GM12878 (cell line): ENCODE measurements at regions not wholly inside any gene's neighbourhood (a gene's known extent, or its start where the extent isn't known, plus 50 kb on each side); places are given as distances from the start of the nearest gene placed in this dataset.

Experiments used
- ATF2 ChIP-seq: IDR thresholded peaks from 2 replicates; pipeline ENCODE4 v1.6.1; 2012; ENCODE audit warnings: low read length, inconsistent platforms
- CHD4 ChIP-seq: fragments of 200-600 bp; sonication (generic); IDR thresholded peaks from 2 replicates; pipeline ENCODE4 v1.6.1; 2016; ENCODE audit warnings: mild to moderate bottlenecking
- E4F1 ChIP-seq: fragments of 450-650 bp; IDR thresholded peaks from 2 replicates; pipeline ENCODE4 v1.6.1; 2018; ENCODE audit warnings: borderline replicate concordance, mild to moderate bottlenecking; ENCODE audit not compliant: partially characterized antibody
- FOXM1 ChIP-seq: IDR thresholded peaks from 2 replicates; pipeline ENCODE4 v1.6.1; 2012; ENCODE audit warnings: low read depth, mild to moderate bottlenecking, inconsistent platforms, low read length, moderate library complexity
- GATAD2B ChIP-seq: fragments of 450-650 bp; conservative IDR thresholded peaks from 2 replicates; pipeline ENCODE4 v1.6.1; 2017; ENCODE audit warnings: low read depth, mild to moderate bottlenecking, moderate library complexity
- IRF4 ChIP-seq: IDR thresholded peaks from 2 replicates; pipeline ENCODE4 v1.6.1; 2011; ENCODE audit warnings: low read depth, low read length
- JUNB ChIP-seq: IDR thresholded peaks from 2 replicates; pipeline ENCODE4 v1.6.1; 2016; ENCODE audit warnings: antibody characterized with exemption, mild to moderate bottlenecking
- MLLT1 ChIP-seq: fragments of 450-650 bp; IDR thresholded peaks from 2 replicates; pipeline ENCODE4 v1.6.1; 2016; ENCODE audit warnings: mild to moderate bottlenecking
- NKRF ChIP-seq: fragments of 450-650 bp; conservative IDR thresholded peaks from 2 replicates; pipeline ENCODE4 v1.6.1; 2017; ENCODE audit warnings: mild to moderate bottlenecking, moderate library complexity
- RELB ChIP-seq: fragments of 450-650 bp; IDR thresholded peaks from 2 replicates; pipeline ENCODE4 v1.6.1; 2017; ENCODE audit warnings: low read depth, mild to moderate bottlenecking, moderate library complexity
- ZBTB11 ChIP-seq: fragments of 450-650 bp; formaldehyde crosslinking; IDR thresholded peaks from 2 replicates; pipeline ENCODE4 v1.5.0; 2022; ENCODE audit warnings: mild to moderate bottlenecking, missing genetic modification characterization
- ZNF217 ChIP-seq: fragments of 450-650 bp; IDR thresholded peaks from 2 replicates; pipeline ENCODE4 v1.6.1; 2017; ENCODE audit warnings: antibody characterized with exemption, mild to moderate bottlenecking
- ZNF687 ChIP-seq: fragments of 450-650 bp; IDR thresholded peaks from 2 replicates; pipeline ENCODE4 v1.6.1; 2017; ENCODE audit warnings: mild to moderate bottlenecking, moderate library complexity

GRCh38 chr14:65228436-65228835, 126.1 kb upstream of the MAX start (continued):
- TF ChIP-seq NKRF, result no peak
- TF ChIP-seq JUNB, result peak; percentile 66
- TF ChIP-seq ZBTB11 (CRISPR knock-in tag), result no peak
- peak; percentile 92 for TF ChIP-seq ATF2
- no peak for TF ChIP-seq CHD4
- peak; percentile 76; the same call in 1 of the 2 replicates for TF ChIP-seq RELB
- no peak for TF ChIP-seq ZNF687
- TF ChIP-seq IRF4, result peak; percentile 97
- peak; percentile 90; the same call in 1 of the 2 replicates for TF ChIP-seq ZNF217
- 0 out of 2 replicates have a peak, but pooled peaks have one; percentile 17 for TF ChIP-seq GATAD2B
- TF ChIP-seq FOXM1, result peak; percentile 88
- TF ChIP-seq E4F1, result no peak
- TF ChIP-seq MLLT1, result peak; percentile 90
